HepG2 (cell line): ENCODE measurements at regions not wholly inside any gene's neighbourhood (a gene's known extent, or its start where the extent isn't known, plus 50 kb on each side); places are given as distances from the start of the nearest gene placed in this dataset.

Experiments used
- ATAC-seq: fragments of 200-7000 bp; cut with Tn5 transposase; 3 replicates; pipeline ENCODE4 v1.9.1; 2020; ENCODE audit warnings: mild to moderate bottlenecking, moderate library complexity
- BruUV-seq: library from RNA; stranded (reverse); fragments of 400-500 nt; replicated peaks from 2 replicates; lab custom pipeline; 2021; lab: Mats Ljungman, UMichigan
- CTCF ChIA-PET: fragments of 300-600 bp; formaldehyde crosslinking; extraction: SDS; loops from one replicate; lab custom pipeline; 2021; ENCODE audit warnings: low total read pairs, inconsistent platforms, low intra/inter-chr PET ratio; lab: Yijun Ruan, JAX
- POLR2A ChIA-PET: fragments of 350-600 bp; sonication (Branson Sonifier 250); formaldehyde crosslinking; loops from one replicate; lab custom pipeline; 2020; ENCODE audit warnings: antibody characterized with exemption, inconsistent platforms; lab: Yijun Ruan, JAX
- DNase-seq: peaks from one replicate; pipeline ENCODE4 v3.0.0-alpha.2; 2015; ENCODE audit warnings: low spot score
- FAIRE-seq: peaks from 3 replicates; lab custom pipeline; 2011; peaks lifted over from hg19 to GRCh38; lab: Jason Lieb, UNC
- H2AFZ ChIP-seq: one replicate; pipeline ENCODE4 v1.6.1; 2011; ENCODE audit warnings: low read length, inconsistent platforms
- H3K27ac ChIP-seq: fragments of 300-600 bp; 3 replicates; pipeline ENCODE4 v1.8.0; 2011; ENCODE audit warnings: mixed run types, mild to moderate bottlenecking, mixed read lengths, low read length, inconsistent platforms; ENCODE audit not compliant: insufficient read depth; ENCODE audit errors: extremely low read length
- H3K27me3 ChIP-seq, 2 experiments: fragments of 200-600 bp in 1 of 2; 2 replicates in 1 of 2; 3 replicates in 1 of 2; pipeline versions ENCODE4 v1.6.0 to v1.8.0; 2011; ENCODE audit warnings: low read length in 2 of 2, mild to moderate bottlenecking in 2 of 2, moderate library complexity in 2 of 2, inconsistent platforms in 1 of 2; ENCODE audit not compliant: insufficient read depth in 2 of 2, control insufficient read depth in 1 of 2
- H3K36me3 ChIP-seq, 2 experiments: fragments of 200-600 bp in 1 of 2; replicated peaks in 1 of 2; 2 replicates in 1 of 2; 3 replicates in 1 of 2; pipeline versions ENCODE4 v1.5.1 to v1.8.0; 2011; ENCODE audit warnings: low read length in 2 of 2, inconsistent platforms in 1 of 2; ENCODE audit not compliant: insufficient read depth in 2 of 2, control insufficient read depth in 1 of 2
- H3K4me1 ChIP-seq: 2 replicates; pipeline ENCODE4 v1.5.1; 2012; ENCODE audit warnings: low read length, inconsistent platforms; ENCODE audit not compliant: insufficient read depth
- H3K4me2 ChIP-seq: 2 replicates; pipeline ENCODE4 v1.6.0; 2011; ENCODE audit warnings: low read depth, low read length, inconsistent platforms
- H3K4me3 ChIP-seq, 3 experiments: fragments of 200-600 bp in 1 of 3; sonication (generic), shearing (Covaris generic) in 1 of 3; replicated peaks in 1 of 3; 2 replicates each; pipeline ENCODE4 v1.5.1; 2011 to 2016; ENCODE audit warnings: low read length in 3 of 3, inconsistent platforms in 2 of 3, low read depth in 2 of 3, mild to moderate bottlenecking in 2 of 3, control low read depth in 1 of 3, mixed read lengths in 1 of 3; ENCODE audit not compliant: insufficient read depth in 1 of 3
- H3K79me2 ChIP-seq: one replicate; pipeline ENCODE4 v1.6.1; 2011; ENCODE audit warnings: low read length, inconsistent platforms; ENCODE audit not compliant: insufficient read depth
- H3K9ac ChIP-seq: 2 replicates; pipeline ENCODE4 v1.6.0; 2011; ENCODE audit warnings: mild to moderate bottlenecking, low read depth, low read length, inconsistent platforms; ENCODE audit not compliant: insufficient read depth
- H3K9me3 ChIP-seq: 2 replicates; pipeline ENCODE4 v1.5.1; 2012; ENCODE audit warnings: mild to moderate bottlenecking, low read length
- H4K20me1 ChIP-seq: 2 replicates; pipeline ENCODE4 v1.6.0; 2011; ENCODE audit warnings: inconsistent platforms, mild to moderate bottlenecking, low read length, moderate library complexity; ENCODE audit not compliant: insufficient read depth
- AGO1 ChIP-seq: fragments of 200-400 bp; formaldehyde crosslinking; IDR thresholded peaks from 2 replicates; pipeline ENCODE4 v1.6.1; 2017; ENCODE audit warnings: mild to moderate bottlenecking, low read depth, low read length, moderate library complexity; ENCODE audit not compliant: poor library complexity, severe bottlenecking
- ARID2 ChIP-seq: sonication (generic); formaldehyde crosslinking; IDR thresholded peaks from 2 replicates; pipeline ENCODE4 v1.8.1; 2022; ENCODE audit warnings: mild to moderate bottlenecking, missing genetic modification reagents, borderline replicate concordance
- DMAP1 ChIP-seq: IDR thresholded peaks from 2 replicates; pipeline ENCODE4 v1.6.1; 2016
- NFKB2 ChIP-seq: sonication (generic); formaldehyde crosslinking; IDR thresholded peaks from 2 replicates; pipeline ENCODE4 v1.4.0; 2020; ENCODE audit warnings: missing genetic modification reagents, borderline replicate concordance
- ZNF20 ChIP-seq: sonication (generic); formaldehyde crosslinking; IDR thresholded peaks from 2 replicates; pipeline ENCODE4 v1.4.0; 2020; ENCODE audit warnings: mild to moderate bottlenecking, moderate library complexity, missing genetic modification reagents
- ZNF263 ChIP-seq: sonication (generic); formaldehyde crosslinking; IDR thresholded peaks from 2 replicates; pipeline ENCODE4 v1.4.0; 2020; ENCODE audit warnings: missing genetic modification reagents
- ZNF337 ChIP-seq: sonication (generic); formaldehyde crosslinking; IDR thresholded peaks from 2 replicates; pipeline ENCODE4 v1.5.1; 2020; ENCODE audit warnings: missing genetic modification reagents, low read depth, mild to moderate bottlenecking, borderline replicate concordance
- WGBS: methylation state at CpG from one replicate; pipeline ENCODE4 v1.1.6; 2017; ENCODE audit warnings: low lambda C conversion rate; 5-methylcytosine and 5-hydroxymethylcytosine counted together
- in situ Hi-C: cut with HindIII; loops from 2 replicates; pipeline ENCODE4 v1.10.0; 2017; ENCODE audit warnings: low pct_unique_long_range_greater_than_20kb; ENCODE audit not compliant: extremely low pct_ligation_motif_present
- intact Hi-C: fragments of 100-400 bp; cut with micrococcal nuclease; formaldehyde crosslinking; loops from one replicate; pipeline ENCODE4 v1.10.0; 2022; ENCODE audit not compliant: unreplicated experiment

DNA sequence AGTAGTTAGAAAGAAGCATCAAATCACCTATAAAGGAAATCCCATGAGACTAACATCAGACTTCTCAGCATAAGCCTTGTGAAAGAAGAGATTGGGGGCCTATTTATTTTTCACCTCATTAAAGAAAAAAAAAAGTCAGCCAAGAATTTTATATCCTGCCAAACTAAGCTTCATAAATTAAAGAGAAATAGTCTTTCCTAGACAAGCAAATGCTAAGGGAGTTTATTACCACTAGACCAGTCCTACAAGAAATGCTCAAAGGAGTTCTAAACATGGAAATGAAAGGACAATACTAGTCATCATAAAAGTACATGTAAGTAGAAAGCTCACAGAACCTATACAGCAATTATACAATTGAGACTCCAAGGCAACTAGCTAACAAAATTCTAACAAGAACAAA lies 96.5 kb upstream of the OLIG3 start:
- Histone ChIP-seq H3K79me2 (no peaks in the 10 kb centered on the region), H3K4me2 (no peak overlapping the region), H3K9me3 (peaks cover 16% of the 10 kb centered on the region), H3K36me3 (no peaks in the 10 kb centered on the region), H3K27me3 (no peaks in the 10 kb centered on the region), H3K27ac (no peak overlapping the region), H3K4me3 (no peak overlapping the region), H4K20me1 (no peaks in the 10 kb centered on the region), H3K9ac (no peak overlapping the region), H3K4me1 (peaks cover 16% of the 10 kb centered on the region), H2AFZ (no peak overlapping the region)
- CTCF ChIA-PET, result interaction anchor here (1.5 kb wide), 1 partner anchor 277 kb away, joined by 4 read pairs; no protein-coding TSS in a partner anchor
- no peak for TF ChIP-seq ARID2
- TF ChIP-seq ZNF337 (CRISPR knock-in tag), result peak; percentile 95; the same call in 1 of the 2 replicates
- in situ Hi-C loops (no loop called here), intact Hi-C loops (no loop called here)
- BruUV-seq, result no TSS peak
- FAIRE-seq (no peak), DNase-seq (no peak), ATAC-seq (no peak)
- POLR2A ChIA-PET, result no interaction called here

DNA sequence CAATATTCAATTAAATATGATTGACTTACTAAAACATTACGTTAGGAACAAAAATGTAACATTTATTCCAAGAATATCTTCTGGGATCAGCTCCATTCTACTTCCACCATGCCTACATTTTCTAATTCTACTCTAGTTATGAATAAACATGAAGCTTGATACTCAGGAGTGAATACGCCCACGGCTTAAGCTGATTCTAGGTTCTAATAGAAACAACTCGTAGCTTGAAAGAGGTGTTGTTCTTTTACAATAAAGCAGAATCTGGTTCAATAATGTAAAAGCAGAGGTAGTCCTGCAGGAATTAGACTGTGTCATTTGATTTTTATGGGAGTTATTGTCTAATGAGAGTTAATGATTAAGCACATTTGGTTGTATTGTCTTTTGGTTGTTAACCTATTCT lies 107.3 kb upstream of the OLIG3 start:
- Histone ChIP-seq H3K36me3 (no peaks in the 10 kb centered on the region), H4K20me1 (no peaks in the 10 kb centered on the region), H3K27ac (no peak overlapping the region), H3K27me3 (peaks cover 0 to 2% of the 10 kb centered on the region in 2 experiments; a peak in 1 of 5 replicates), H3K4me2 (no peak overlapping the region), H2AFZ (no peak overlapping the region), H3K4me1 (no peaks in the 10 kb centered on the region), H3K4me3 (no peak overlapping the region), H3K79me2 (no peaks in the 10 kb centered on the region), H3K9ac (no peak overlapping the region), H3K9me3 (no peaks in the 10 kb centered on the region)
- ChIA-PET POLR2A (no interaction called here), CTCF (no interaction called here)
- DNase-seq, result no peak
- no peak for ATAC-seq
- no peak for FAIRE-seq
- no TSS peak for BruUV-seq
- 56% methylated on average over 4 of the region's 4 CpGs for WGBS
- in situ Hi-C loops, result no loop called here
- TF ChIP-seq DMAP1 (CRISPR knock-in tag) (no peak), AGO1 (no peak), ZNF263 (CRISPR knock-in tag) (no peak), NFKB2 (CRISPR knock-in tag) (no peak), ZNF20 (no peak)
- intact Hi-C loops, result no loop called here
